ENCODE measurements at regions not wholly inside any gene's neighbourhood (a gene's known extent, or its start where the extent isn't known, plus 50 kb on each side); places are given as distances from the start of the nearest gene placed in this dataset.

DNA sequence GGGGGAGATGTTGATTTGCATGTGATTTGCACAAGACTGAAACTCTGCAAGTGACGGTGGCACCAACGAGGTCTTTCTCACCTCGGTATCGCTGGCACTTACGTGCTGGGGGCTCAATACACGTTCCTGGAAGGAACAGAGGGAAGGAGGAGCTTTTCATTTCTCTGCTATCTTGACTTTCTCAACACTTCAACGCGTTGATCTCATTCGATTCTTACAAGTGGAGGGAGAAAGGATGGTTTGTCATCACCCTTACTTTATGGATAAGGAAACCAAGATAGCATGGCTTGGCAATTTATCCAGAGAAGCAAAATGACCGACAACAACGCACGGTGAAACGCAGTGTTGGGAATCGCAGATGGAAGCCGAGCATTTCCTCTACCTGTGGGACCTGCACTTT is 87.3 kb upstream of the RFLNA start:
- TF ChIP-seq, protein P1, sequence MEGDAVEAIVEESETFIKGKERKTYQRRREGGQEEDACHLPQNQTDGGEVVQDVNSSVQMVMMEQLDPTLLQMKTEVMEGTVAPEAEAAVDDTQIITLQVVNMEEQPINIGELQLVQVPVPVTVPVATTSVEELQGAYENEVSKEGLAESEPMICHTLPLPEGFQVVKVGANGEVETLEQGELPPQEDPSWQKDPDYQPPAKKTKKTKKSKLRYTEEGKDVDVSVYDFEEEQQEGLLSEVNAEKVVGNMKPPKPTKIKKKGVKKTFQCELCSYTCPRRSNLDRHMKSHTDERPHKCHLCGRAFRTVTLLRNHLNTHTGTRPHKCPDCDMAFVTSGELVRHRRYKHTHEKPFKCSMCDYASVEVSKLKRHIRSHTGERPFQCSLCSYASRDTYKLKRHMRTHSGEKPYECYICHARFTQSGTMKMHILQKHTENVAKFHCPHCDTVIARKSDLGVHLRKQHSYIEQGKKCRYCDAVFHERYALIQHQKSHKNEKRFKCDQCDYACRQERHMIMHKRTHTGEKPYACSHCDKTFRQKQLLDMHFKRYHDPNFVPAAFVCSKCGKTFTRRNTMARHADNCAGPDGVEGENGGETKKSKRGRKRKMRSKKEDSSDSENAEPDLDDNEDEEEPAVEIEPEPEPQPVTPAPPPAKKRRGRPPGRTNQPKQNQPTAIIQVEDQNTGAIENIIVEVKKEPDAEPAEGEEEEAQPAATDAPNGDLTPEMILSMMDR (IDR thresholded peaks at IDR 0.05 in 4 of 5, conservative IDR thresholded peaks at IDR 0.05 in 1 of 5): no peak
- TF ChIP-seq POLR2A (IDR thresholded peaks at IDR 0.05): no peak
